ENCODE measurements at regions not wholly inside any gene's neighbourhood (a gene's known extent, or its start where the extent isn't known, plus 50 kb on each side); places are given as distances from the start of the nearest gene placed in this dataset.

DNA sequence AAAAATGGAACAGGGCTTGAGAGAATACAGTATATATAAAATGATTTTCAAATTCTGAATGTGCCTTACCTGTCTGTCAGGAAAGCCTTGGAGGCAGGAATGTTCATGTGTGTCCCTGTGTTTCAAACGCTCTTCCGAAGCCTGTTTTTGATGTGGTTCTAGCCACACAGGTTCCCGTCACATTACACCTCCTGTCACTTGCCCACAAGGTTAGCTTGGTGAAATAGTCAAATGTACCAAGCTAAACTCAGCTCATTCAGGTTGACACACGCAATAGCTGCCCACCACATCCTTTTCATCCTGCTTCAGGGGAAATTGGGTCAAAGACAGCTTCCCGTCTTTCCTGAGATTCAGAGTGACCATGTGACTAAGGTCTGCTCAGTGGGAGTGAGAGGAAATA, 574.0 kb downstream of the EFNB2 start:
- TF ChIP-seq, protein P1, sequence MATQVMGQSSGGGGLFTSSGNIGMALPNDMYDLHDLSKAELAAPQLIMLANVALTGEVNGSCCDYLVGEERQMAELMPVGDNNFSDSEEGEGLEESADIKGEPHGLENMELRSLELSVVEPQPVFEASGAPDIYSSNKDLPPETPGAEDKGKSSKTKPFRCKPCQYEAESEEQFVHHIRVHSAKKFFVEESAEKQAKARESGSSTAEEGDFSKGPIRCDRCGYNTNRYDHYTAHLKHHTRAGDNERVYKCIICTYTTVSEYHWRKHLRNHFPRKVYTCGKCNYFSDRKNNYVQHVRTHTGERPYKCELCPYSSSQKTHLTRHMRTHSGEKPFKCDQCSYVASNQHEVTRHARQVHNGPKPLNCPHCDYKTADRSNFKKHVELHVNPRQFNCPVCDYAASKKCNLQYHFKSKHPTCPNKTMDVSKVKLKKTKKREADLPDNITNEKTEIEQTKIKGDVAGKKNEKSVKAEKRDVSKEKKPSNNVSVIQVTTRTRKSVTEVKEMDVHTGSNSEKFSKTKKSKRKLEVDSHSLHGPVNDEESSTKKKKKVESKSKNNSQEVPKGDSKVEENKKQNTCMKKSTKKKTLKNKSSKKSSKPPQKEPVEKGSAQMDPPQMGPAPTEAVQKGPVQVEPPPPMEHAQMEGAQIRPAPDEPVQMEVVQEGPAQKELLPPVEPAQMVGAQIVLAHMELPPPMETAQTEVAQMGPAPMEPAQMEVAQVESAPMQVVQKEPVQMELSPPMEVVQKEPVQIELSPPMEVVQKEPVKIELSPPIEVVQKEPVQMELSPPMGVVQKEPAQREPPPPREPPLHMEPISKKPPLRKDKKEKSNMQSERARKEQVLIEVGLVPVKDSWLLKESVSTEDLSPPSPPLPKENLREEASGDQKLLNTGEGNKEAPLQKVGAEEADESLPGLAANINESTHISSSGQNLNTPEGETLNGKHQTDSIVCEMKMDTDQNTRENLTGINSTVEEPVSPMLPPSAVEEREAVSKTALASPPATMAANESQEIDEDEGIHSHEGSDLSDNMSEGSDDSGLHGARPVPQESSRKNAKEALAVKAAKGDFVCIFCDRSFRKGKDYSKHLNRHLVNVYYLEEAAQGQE (IDR thresholded peaks at IDR 0.05; ENCODE audit: low read depth): no peak
- TF ChIP-seq CEBPB (IDR thresholded peaks at IDR 0.05): no peak
- TF ChIP-seq, protein P2, sequence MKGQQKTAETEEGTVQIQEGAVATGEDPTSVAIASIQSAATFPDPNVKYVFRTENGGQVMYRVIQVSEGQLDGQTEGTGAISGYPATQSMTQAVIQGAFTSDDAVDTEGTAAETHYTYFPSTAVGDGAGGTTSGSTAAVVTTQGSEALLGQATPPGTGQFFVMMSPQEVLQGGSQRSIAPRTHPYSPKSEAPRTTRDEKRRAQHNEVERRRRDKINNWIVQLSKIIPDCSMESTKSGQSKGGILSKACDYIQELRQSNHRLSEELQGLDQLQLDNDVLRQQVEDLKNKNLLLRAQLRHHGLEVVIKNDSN (IDR thresholded peaks at IDR 0.05): no peak

DNA sequence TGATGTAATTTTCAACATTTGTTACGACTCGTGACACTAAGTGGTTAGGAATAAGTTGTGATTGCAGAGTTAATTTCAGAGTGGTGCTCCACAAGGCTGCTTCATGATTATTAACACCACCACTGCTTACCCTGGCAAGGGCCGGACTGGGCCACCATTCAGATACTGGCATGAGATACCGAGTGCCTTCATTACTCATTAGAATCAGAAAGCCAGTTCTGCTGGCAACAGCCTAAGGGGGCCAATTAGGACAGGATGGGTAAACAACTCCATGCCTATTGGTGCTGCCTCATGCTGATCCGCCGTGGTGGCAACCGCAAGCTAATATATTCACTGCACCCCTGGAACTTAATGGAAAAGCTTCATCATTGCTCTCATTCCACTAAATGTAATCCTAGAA, 575.1 kb downstream of the EFNB2 start:
- TF ChIP-seq, protein P1 (IDR thresholded peaks at IDR 0.05; ENCODE audit: low read depth): no peak
- TF ChIP-seq TCF12 (IDR thresholded peaks at IDR 0.05; ENCODE audit: low read depth): no peak
- no peak for TF ChIP-seq ZBTB7A (IDR thresholded peaks at IDR 0.05; ENCODE audit: low read depth)
- no peak for TF ChIP-seq TEAD4 (IDR thresholded peaks at IDR 0.05)
- no peak for TF ChIP-seq CEBPB (IDR thresholded peaks at IDR 0.05)
- TF ChIP-seq, protein P2 (IDR thresholded peaks at IDR 0.05): no peak
- TF ChIP-seq YY1 (IDR thresholded peaks at IDR 0.05; ENCODE audit: low read depth): no peak
- TF ChIP-seq EP300 (IDR thresholded peaks at IDR 0.05; ENCODE audit: borderline replicate concordance): no peak
- TF ChIP-seq CREB1 (IDR thresholded peaks at IDR 0.05; ENCODE audit: low read depth): no peak
- TF ChIP-seq NFIC (IDR thresholded peaks at IDR 0.05): no peak
- TF ChIP-seq TAF1 (IDR thresholded peaks at IDR 0.05; ENCODE audit: low read depth): no peak
- no peak for TF ChIP-seq FOXM1 (IDR thresholded peaks at IDR 0.05; ENCODE audit: borderline replicate concordance, low read depth)
- no peak for TF ChIP-seq EGR1 (IDR thresholded peaks at IDR 0.05)
- no peak for TF ChIP-seq RAD21 (IDR thresholded peaks at IDR 0.05; ENCODE audit: low read depth)
- TF ChIP-seq, protein P3, sequence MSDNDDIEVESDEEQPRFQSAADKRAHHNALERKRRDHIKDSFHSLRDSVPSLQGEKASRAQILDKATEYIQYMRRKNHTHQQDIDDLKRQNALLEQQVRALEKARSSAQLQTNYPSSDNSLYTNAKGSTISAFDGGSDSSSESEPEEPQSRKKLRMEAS (IDR thresholded peaks at IDR 0.05): no peak

DNA sequence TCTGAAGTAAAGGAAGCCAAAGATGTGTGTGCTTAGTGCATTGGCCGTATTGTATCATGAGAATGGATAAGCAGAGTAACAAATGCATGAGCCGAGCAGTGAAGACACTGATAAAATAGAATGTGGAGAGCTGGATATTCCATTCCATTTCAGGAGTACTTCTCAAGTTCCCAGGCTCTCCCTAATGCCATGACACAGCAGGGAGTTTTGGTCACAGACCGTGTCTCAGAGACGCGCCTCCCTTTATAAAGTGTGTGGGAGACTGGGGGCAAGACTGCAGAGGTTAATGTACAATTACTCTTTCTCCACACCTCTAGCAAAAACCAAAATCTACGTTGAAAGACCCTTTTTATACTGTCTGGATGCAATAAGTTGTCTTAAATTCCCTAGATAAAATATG, 575.6 kb downstream of the EFNB2 start:
- TF ChIP-seq TEAD4 (IDR thresholded peaks at IDR 0.05): no peak
- TF ChIP-seq, protein P3 (IDR thresholded peaks at IDR 0.05): no peak
- no peak for TF ChIP-seq NFIC (IDR thresholded peaks at IDR 0.05)
- TF ChIP-seq, protein P2 (IDR thresholded peaks at IDR 0.05): no peak
- no peak for TF ChIP-seq RAD21 (IDR thresholded peaks at IDR 0.05; ENCODE audit: low read depth)
- no peak for TF ChIP-seq FOXM1 (IDR thresholded peaks at IDR 0.05; ENCODE audit: borderline replicate concordance, low read depth)
- no peak for TF ChIP-seq TAF1 (IDR thresholded peaks at IDR 0.05; ENCODE audit: low read depth)
- TF ChIP-seq CEBPB (IDR thresholded peaks at IDR 0.05): no peak
- TF ChIP-seq TCF12 (IDR thresholded peaks at IDR 0.05; ENCODE audit: low read depth): no peak
- no peak for TF ChIP-seq YY1 (IDR thresholded peaks at IDR 0.05; ENCODE audit: low read depth)
- TF ChIP-seq EGR1 (IDR thresholded peaks at IDR 0.05): no peak

DNA sequence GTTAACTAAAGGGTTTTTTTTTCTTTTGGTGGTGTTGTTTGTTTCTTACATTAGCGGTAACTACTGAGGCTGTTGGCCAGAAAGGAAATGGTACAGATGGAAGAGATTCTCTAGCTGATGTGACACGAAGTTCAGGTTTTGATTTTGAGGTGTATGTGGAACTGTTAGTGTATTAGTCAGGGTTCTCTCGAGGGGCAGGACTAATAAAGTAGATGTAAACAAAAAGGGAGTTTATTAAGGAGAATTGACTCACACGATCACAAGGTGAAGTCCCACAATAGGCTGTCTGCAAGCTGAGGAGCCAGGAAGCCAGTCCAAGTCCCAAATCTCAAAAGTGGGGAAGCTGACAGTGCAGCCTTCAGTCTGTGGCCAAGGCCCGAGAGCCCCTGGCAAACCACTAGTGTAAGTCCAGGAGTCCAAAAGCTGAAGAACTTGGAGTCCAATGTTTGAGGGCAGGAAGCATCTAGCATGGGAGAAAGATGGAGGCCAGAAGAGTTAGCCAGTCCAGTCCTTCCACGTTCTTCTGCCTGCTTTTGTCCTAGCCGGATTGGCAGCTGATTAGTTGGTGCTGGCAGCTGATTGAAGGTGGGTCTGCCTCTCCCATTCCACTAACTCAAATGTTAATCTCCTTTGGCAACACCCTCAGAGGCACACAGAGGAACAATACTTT, 577.6 kb downstream of the EFNB2 start:
- no peak for TF ChIP-seq CEBPB (IDR thresholded peaks at IDR 0.05)
- TF ChIP-seq, protein P3 (IDR thresholded peaks at IDR 0.05): no peak
- TF ChIP-seq EGR1 (IDR thresholded peaks at IDR 0.05): no peak
- TF ChIP-seq TCF12 (IDR thresholded peaks at IDR 0.05; ENCODE audit: low read depth): no peak
- TF ChIP-seq YY1 (IDR thresholded peaks at IDR 0.05; ENCODE audit: low read depth): no peak
- TF ChIP-seq EP300 (IDR thresholded peaks at IDR 0.05; ENCODE audit: borderline replicate concordance): no peak
- TF ChIP-seq CREB1 (IDR thresholded peaks at IDR 0.05; ENCODE audit: low read depth): no peak
- no peak for TF ChIP-seq TAF1 (IDR thresholded peaks at IDR 0.05; ENCODE audit: low read depth)
- TF ChIP-seq, protein P1 (IDR thresholded peaks at IDR 0.05; ENCODE audit: low read depth): no peak
- TF ChIP-seq FOXM1 (IDR thresholded peaks at IDR 0.05; ENCODE audit: borderline replicate concordance, low read depth): no peak
- TF ChIP-seq TEAD4 (IDR thresholded peaks at IDR 0.05): no peak
